HG03342 (cell line): ENCODE measurements at regions not wholly inside any gene's neighbourhood (a gene's known extent, or its start where the extent isn't known, plus 50 kb on each side); places are given as distances from the start of the nearest gene placed in this dataset.

Experiments used
- ATAC-seq: cut with Tn5 transposase; IDR thresholded peaks from one replicate; pipeline ENCODE4 v1.9.1; 2021; ENCODE audit warnings: mild to moderate bottlenecking, moderate library complexity; ENCODE audit not compliant: unreplicated experiment

DNA sequence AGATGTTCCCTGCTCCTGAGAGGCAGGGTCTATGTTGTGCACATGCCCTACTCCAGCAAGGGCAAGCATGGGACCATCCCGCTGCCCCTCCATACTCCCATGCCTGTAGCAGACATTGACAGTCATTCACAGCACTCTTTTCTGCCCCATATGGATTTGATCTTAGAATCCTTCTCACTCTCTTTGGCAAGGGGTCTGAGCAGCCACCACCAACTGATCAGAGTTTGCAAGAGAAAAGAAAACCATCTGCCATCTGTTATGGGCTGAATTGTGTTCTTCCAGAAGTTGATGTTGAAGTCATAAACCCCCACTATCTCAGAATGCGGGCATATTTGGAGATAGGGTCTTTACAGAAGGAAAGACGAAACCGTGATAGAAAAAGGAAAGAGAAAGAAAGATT lies 315.1 kb upstream of the CLINT1 start:
- no peak for ATAC-seq

- ATAC-seq, result no peak
These were observed 313.1 kb upstream of the CLINT1 start for GRCh38 chr5:158172005-158172404.

DNA sequence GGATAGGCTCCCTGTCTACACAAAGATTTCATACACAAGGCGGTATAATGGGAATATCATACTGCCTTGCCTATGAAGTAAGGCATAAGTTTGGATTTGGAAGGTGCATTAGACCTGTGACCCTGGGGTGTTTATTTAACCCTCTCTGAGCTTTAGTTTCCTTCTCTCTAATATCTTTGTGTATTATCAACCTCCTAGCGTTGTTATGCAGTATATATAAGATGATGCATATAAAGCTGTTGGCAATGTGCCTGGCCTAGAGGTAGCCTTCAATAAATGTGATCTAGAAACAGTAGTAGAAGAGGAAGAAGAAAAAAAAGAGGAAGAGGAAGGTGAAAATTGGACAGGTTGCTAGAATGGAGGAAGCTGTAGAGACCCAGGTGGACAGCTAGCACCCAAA lies 311.6 kb upstream of the CLINT1 start:
- ATAC-seq, result no peak

DNA sequence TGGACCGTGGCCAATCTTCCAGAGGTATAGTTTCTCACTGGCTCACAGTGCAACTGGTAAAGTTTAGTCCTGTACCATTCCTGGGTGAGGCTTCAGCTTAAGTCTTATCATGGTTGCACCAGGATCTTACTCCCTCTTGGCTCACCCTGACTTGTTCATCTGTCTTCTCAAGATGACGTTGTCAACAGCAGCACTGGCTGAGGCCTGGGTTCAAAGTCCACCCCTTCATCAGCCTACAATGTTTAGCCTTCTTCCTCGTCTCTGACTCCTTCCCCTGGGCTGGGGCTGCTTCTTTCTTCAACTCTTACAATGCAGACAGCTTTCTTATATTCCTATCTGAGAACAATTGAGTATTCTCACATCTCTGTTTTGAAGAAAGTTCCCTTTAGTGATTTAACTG lies 311.1 kb upstream of the CLINT1 start:
- no peak for ATAC-seq

GRCh38 chr5:158166424-158166823 lies 307.5 kb upstream of the CLINT1 start:
- no peak for ATAC-seq

- ATAC-seq, result no peak
These were observed 306.7 kb upstream of the CLINT1 start for GRCh38 chr5:158165647-158166046.

DNA sequence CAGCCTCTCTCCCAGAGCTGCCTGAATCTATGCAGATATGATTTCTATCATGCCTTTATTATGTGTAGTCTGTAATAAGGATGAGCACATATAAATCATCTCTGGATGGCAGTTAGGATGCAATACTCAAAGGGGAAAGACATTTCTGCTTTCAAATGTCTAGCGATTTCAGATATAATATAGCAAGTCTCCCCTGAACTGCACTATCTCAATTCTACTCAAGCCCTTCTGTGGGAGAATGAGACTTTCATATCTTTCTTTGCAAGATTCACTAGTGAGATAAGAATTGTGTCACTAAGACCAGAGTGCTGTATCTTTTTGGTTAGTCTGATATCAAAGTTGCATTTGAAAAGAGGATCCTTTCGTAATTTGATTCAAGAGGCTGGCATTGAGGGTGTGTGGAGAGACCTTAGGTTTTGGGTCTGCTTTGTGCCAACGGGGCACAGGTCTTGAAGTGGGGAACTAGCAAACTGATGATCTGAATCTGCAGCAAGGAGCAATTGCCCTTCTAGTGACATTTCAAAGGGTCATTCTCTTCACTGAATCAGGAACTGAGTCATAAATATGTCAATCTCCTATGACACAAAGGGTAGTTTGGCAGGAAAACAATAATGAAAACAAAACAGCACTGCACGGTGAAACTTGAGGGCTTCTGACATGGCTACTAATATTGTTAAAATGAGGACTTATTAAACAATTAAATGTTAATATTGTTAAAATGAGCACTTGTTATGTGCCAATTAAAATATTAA lies 305.5 kb upstream of the CLINT1 start:
- no peak for ATAC-seq

DNA sequence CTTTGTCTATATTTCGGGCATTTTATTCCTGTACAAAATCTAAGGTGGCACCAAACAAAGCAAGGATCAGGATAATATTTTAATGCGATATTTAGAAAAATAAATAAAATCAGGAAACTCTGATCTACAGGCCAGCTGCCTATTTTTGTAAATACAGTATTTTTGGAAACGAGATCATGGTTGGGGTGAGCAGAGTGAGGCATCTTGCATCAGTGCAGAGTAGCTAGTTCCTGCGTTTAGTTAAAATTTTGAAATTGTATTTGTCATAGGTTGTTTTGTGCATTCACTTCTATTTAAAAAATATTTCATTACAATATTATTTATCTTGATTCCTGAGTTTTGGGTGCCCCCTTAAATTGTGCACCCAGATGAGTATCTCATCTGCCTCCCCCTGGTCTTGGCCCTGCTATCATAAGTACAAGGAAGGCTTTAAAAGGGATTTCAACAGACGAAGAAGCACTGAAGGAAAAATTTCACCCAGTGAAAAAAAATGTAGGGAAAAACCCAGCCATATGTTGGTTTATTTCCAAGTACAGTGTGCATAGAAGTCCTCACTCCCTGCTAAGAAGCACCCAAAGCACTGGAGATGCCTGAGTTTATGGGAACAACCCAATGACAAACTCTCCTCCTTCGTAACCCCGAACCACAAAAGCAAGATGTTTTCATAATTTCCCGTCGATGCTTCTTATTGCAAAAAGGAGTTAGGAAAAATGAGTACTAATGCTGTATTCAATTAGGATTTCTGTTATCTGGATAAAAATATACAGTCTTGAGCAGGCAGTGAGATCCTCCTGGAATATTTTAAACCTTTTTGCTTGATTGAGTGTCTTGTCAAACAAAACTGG lies 304.7 kb upstream of the CLINT1 start:
- ATAC-seq, result no peak

- no peak for ATAC-seq
These were observed 303.6 kb upstream of the CLINT1 start for GRCh38 chr5:158162479-158163034.

DNA sequence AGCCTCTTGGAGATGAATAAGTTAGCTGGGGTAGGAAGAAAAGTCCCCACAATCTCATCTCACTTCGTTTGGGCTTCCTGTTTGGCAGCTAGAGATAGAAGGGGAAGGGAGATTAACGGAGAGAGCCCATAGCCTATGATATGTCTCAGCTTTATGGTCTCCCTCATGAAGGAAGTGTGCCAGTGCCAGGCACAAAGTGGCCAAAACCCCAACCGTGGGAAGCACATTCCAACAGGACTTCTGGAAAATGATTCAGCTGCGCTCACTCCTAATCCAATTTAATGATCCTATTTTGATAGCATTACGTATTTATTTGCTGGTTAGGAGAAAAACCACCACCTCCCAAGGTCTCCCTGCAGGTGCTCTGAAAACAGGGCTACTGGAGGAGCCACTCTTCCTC lies 303.1 kb upstream of the CLINT1 start:
- no peak for ATAC-seq

GRCh38 chr5:158159621-158160020 lies 300.7 kb upstream of the CLINT1 start:
- no peak for ATAC-seq

GRCh38 chr5:158155811-158156505 lies 297.0 kb upstream of the CLINT1 start:
- no peak for ATAC-seq

DNA sequence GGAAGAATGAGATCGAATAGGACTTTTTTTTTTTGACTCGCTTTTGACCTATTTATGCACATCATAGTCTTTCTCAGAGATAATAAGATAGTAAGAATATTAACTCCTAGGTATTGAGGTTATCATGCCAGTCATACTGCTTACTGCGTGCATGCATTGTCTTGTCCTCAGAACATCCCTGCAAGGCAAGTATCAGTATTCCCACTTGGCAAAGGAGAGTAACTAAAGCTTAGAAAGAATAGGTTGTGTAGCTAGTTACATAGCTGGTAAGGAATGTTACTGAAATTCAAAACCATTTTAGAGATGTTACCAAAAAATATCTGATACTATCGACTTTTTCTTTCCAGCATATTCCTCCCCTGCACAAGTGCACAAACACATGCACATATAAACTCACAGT lies 296.1 kb upstream of the CLINT1 start:
- no peak for ATAC-seq

GRCh38 chr5:158154226-158155005 lies 295.5 kb upstream of the CLINT1 start:
- ATAC-seq, result no peak

GRCh38 chr5:158153508-158153907 lies 294.6 kb upstream of the CLINT1 start:
- no peak for ATAC-seq

- ATAC-seq, result no peak
These were observed 293.2 kb upstream of the CLINT1 start for GRCh38 chr5:158152136-158152535.

GRCh38 chr5:158147227-158147626 lies 288.3 kb upstream of the CLINT1 start:
- no peak for ATAC-seq

- ATAC-seq, result no peak
These were observed 286.9 kb upstream of the CLINT1 start for GRCh38 chr5:158145827-158146226.

GRCh38 chr5:158143081-158143480 lies 284.1 kb upstream of the CLINT1 start:
- no peak for ATAC-seq

DNA sequence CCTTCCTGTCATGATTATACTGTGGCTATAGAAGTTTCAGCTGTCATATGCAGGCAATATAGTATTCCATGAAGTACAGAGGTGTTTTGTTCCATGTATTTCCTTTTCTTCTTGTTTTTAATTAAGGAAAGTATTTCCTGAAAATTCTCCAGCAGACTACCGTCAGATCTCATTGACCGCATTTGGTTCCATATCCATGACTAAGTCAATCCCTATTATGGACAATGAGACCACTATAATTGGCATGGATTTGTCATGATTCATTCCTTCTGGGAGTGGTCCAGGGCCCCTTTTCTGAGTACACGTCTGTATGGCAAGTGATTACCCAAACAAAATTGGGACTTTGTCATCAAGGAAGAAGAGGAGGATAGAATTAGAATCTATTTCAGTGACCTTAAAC lies 283.2 kb upstream of the CLINT1 start:
- ATAC-seq, result no peak
